DMS53 treated with DMSO at 0.1 percent for 48 hours (cell line): ENCODE measurements at regions not wholly inside any gene's neighbourhood (a gene's known extent, or its start where the extent isn't known, plus 50 kb on each side); places are given as distances from the start of the nearest gene placed in this dataset.
A peak's percentile ranks its signal among the peaks of the same experiment; 100 is the strongest.

Source experiments
- DNase-seq: peaks from one replicate; lab custom pipeline; 2025; ENCODE audit not compliant: unreplicated experiment; lab: John Stamatoyannopoulos, UW

GRCh38 chr7:135831455-135832195, 83.0 kb upstream of the FAM180A start:
- no peak for DNase-seq

GRCh38 chr7:135828604-135829003, 80.0 kb upstream of the FAM180A start:
- DNase-seq, result no peak

- DNase-seq, result no peak
These were observed 78.8 kb upstream of the FAM180A start for GRCh38 chr7:135827391-135827790.

GRCh38 chr7:135825406-135825805, 76.8 kb upstream of the FAM180A start:
- no peak for DNase-seq

- no peak for DNase-seq
These were observed 73.8 kb upstream of the FAM180A start for GRCh38 chr7:135822376-135822775.

GRCh38 chr7:135817583-135817982, 69.0 kb upstream of the FAM180A start:
- no peak for DNase-seq

- no peak for DNase-seq
These were observed 66.4 kb upstream of the FAM180A start for GRCh38 chr7:135815033-135815432.

- no peak for DNase-seq
These were observed 63.5 kb upstream of the FAM180A start for GRCh38 chr7:135812148-135812547.

- no peak for DNase-seq
These were observed 62.9 kb upstream of the FAM180A start for GRCh38 chr7:135811506-135811905.

GRCh38 chr7:135808206-135808605, 59.6 kb upstream of the FAM180A start:
- no peak for DNase-seq

GRCh38 chr7:135803143-135803542, 54.5 kb upstream of the FAM180A start:
- no peak for DNase-seq

GRCh38 chr7:135802697-135803096, 54.1 kb upstream of the FAM180A start:
- DNase-seq, result no peak

- no peak for DNase-seq
These were observed 53.3 kb upstream of the FAM180A start for GRCh38 chr7:135801877-135802276.

- peak; percentile 90 for DNase-seq
These were observed 52.6 kb upstream of the FAM180A start for GRCh38 chr7:135801045-135801693.

- no peak for DNase-seq
These were observed 51.9 kb upstream of the FAM180A start for GRCh38 chr7:135800560-135800959.

- no peak for DNase-seq
These were observed 51.3 kb upstream of the FAM180A start for GRCh38 chr7:135799881-135800280.
